ENCODE measurements at regions not wholly inside any gene's neighbourhood (a gene's known extent, or its start where the extent isn't known, plus 50 kb on each side); places are given as distances from the start of the nearest gene placed in this dataset.

- Histone ChIP-seq H3K27me3 (ENCODE audit: control insufficient read depth in 1 of 2, insufficient read depth in 1 of 2, low read length in 2 of 2) (peaks cover 0 to 59% of the 10 kb centered on the region in 2 experiments), H2AK5ac (ENCODE audit: low read length, severe bottlenecking) (no peak overlapping the region), H3K9me3 (ENCODE audit: control insufficient read depth, low read length) (no peaks in the 10 kb centered on the region), H3K36me3 (ENCODE audit: control insufficient read depth in 1 of 2, insufficient read depth in 2 of 2, low read depth in 1 of 2, low read length in 2 of 2) (no peaks in the 10 kb centered on the region), H3K18ac (ENCODE audit: low read depth in 1 of 2, low read length in 2 of 2) (no peak overlapping the region), H4K8ac (ENCODE audit: low read length) (no peak overlapping the region), H2AFZ (ENCODE audit: low read depth, low read length) (no peak overlapping the region), H3K4me1 (ENCODE audit: control insufficient read depth, insufficient read depth, low read depth, low read length) (no peaks in the 10 kb centered on the region), H3K79me1 (replicated peaks; ENCODE audit: low read length, poor library complexity, severe bottlenecking) (no peaks in the 10 kb centered on the region), H3K4me2 (ENCODE audit: low read length, poor library complexity, severe bottlenecking) (no peak overlapping the region), H3K4ac (ENCODE audit: low read depth in 1 of 2, low read length in 2 of 2) (no peak overlapping the region), H4K91ac (ENCODE audit: low read length) (no peak overlapping the region), H3K4me3 (ENCODE audit: insufficient read depth in 1 of 2, low read depth in 1 of 2, low read length in 2 of 2) (no peak overlapping the region), H2BK5ac (ENCODE audit: low read depth, low read length, poor library complexity, severe bottlenecking) (no peak overlapping the region), H2BK120ac (ENCODE audit: low read depth, low read length) (no peak overlapping the region), H3K23ac (ENCODE audit: low read length in 2 of 2) (no peak overlapping the region), H3K14ac (ENCODE audit: low read length in 2 of 2) (peak overlapping the region in 1 of 2 experiments; percentile 65), H3K27ac (ENCODE audit: low read length, poor library complexity, severe bottlenecking) (no peak overlapping the region), H2BK15ac (ENCODE audit: low read depth, poor library complexity, severe bottlenecking) (no peak overlapping the region), H2BK12ac (ENCODE audit: low read length in 2 of 2) (no peak overlapping the region), H3K9ac (ENCODE audit: low read length) (no peak overlapping the region)
- DNase-seq: peak; percentile 19
- WGBS: 80% methylated on average over 1 of the region's 3 CpGs
Measured at GRCh38 chrX:68901519-68901918, 72.7 kb downstream of the EFNB1 start.

- Histone ChIP-seq H3K79me1 (replicated peaks; ENCODE audit: low read length, poor library complexity, severe bottlenecking) (no peaks in the 10 kb centered on the region), H2BK120ac (ENCODE audit: low read depth, low read length) (no peak overlapping the region), H3K9me3 (ENCODE audit: control insufficient read depth, low read length) (no peaks in the 10 kb centered on the region), H3K27ac (ENCODE audit: low read length, poor library complexity, severe bottlenecking) (no peak overlapping the region), H3K18ac (ENCODE audit: low read depth in 1 of 2, low read length in 2 of 2) (no peak overlapping the region), H2AFZ (ENCODE audit: low read depth, low read length) (no peak overlapping the region), H3K4me3 (ENCODE audit: insufficient read depth in 1 of 2, low read depth in 1 of 2, low read length in 2 of 2) (no peak overlapping the region), H2BK5ac (ENCODE audit: low read depth, low read length, poor library complexity, severe bottlenecking) (no peak overlapping the region), H2BK15ac (ENCODE audit: low read depth, poor library complexity, severe bottlenecking) (no peak overlapping the region), H2AK5ac (ENCODE audit: low read length, severe bottlenecking) (no peak overlapping the region), H3K9ac (ENCODE audit: low read length) (no peak overlapping the region), H3K4me2 (ENCODE audit: low read length, poor library complexity, severe bottlenecking) (no peak overlapping the region), H3K27me3 (ENCODE audit: control insufficient read depth in 1 of 2, insufficient read depth in 1 of 2, low read length in 2 of 2) (peaks cover 0 to 55% of the 10 kb centered on the region in 2 experiments), H4K91ac (ENCODE audit: low read length) (no peak overlapping the region), H3K36me3 (ENCODE audit: control insufficient read depth in 1 of 2, insufficient read depth in 2 of 2, low read depth in 1 of 2, low read length in 2 of 2) (no peaks in the 10 kb centered on the region), H3K14ac (ENCODE audit: low read length in 2 of 2) (no peak overlapping the region), H4K8ac (ENCODE audit: low read length) (no peak overlapping the region), H2BK12ac (ENCODE audit: low read length in 2 of 2) (no peak overlapping the region), H3K23ac (ENCODE audit: low read length in 2 of 2) (no peak overlapping the region), H3K4me1 (ENCODE audit: control insufficient read depth, insufficient read depth, low read depth, low read length) (peaks cover 8% of the 10 kb centered on the region), H3K4ac (ENCODE audit: low read depth in 1 of 2, low read length in 2 of 2) (no peak overlapping the region)
- no peak for DNase-seq
- WGBS: 100% methylated on average over 4 of the region's 8 CpGs
Measured at GRCh38 chrX:68898598-68898997, 69.8 kb downstream of the EFNB1 start.

- no peak overlapping the region for H2BK12ac ChIP-seq (ENCODE audit: low read length in 2 of 2)
- no peaks in the 10 kb centered on the region for H3K79me1 ChIP-seq (replicated peaks; ENCODE audit: low read length, poor library complexity, severe bottlenecking)
- H2BK15ac ChIP-seq (ENCODE audit: low read depth, poor library complexity, severe bottlenecking): no peak overlapping the region
- H3K4me1 ChIP-seq (ENCODE audit: control insufficient read depth, insufficient read depth, low read depth, low read length): peaks cover 8% of the 10 kb centered on the region
- no peak overlapping the region for H2AFZ ChIP-seq (ENCODE audit: low read depth, low read length)
- no peak overlapping the region for H4K8ac ChIP-seq (ENCODE audit: low read length)
- no peak overlapping the region for H2AK5ac ChIP-seq (ENCODE audit: low read length, severe bottlenecking)
- no peak overlapping the region for H3K23ac ChIP-seq (ENCODE audit: low read length in 2 of 2)
- H4K91ac ChIP-seq (ENCODE audit: low read length): no peak overlapping the region
- no peaks in the 10 kb centered on the region for H3K36me3 ChIP-seq (ENCODE audit: control insufficient read depth in 1 of 2, insufficient read depth in 2 of 2, low read depth in 1 of 2, low read length in 2 of 2)
- no peak overlapping the region for H3K18ac ChIP-seq (ENCODE audit: low read depth in 1 of 2, low read length in 2 of 2)
- no peak overlapping the region for H3K4me2 ChIP-seq (ENCODE audit: low read length, poor library complexity, severe bottlenecking)
- peaks cover 0 to 59% of the 10 kb centered on the region in 2 experiments for H3K27me3 ChIP-seq (ENCODE audit: control insufficient read depth in 1 of 2, insufficient read depth in 1 of 2, low read length in 2 of 2)
- no peak overlapping the region for H3K4me3 ChIP-seq (ENCODE audit: insufficient read depth in 1 of 2, low read depth in 1 of 2, low read length in 2 of 2)
- no peak for DNase-seq
- 64% methylated on average over 4 of the region's 8 CpGs for WGBS
- no peak overlapping the region for H2BK120ac ChIP-seq (ENCODE audit: low read depth, low read length)
- no peak overlapping the region for H3K27ac ChIP-seq (ENCODE audit: low read length, poor library complexity, severe bottlenecking)
- no peak overlapping the region for H3K9ac ChIP-seq (ENCODE audit: low read length)
- H3K14ac ChIP-seq (ENCODE audit: low read length in 2 of 2): peak overlapping the region in 1 of 2 experiments; percentile 32
- H3K9me3 ChIP-seq (ENCODE audit: control insufficient read depth, low read length): no peaks in the 10 kb centered on the region
- H3K4ac ChIP-seq (ENCODE audit: low read depth in 1 of 2, low read length in 2 of 2): no peak overlapping the region
- no peak overlapping the region for H2BK5ac ChIP-seq (ENCODE audit: low read depth, low read length, poor library complexity, severe bottlenecking)
Measured at GRCh38 chrX:68897118-68897945, 68.5 kb downstream of the EFNB1 start.

GRCh38 chrX:68896581-68896980 lies 67.8 kb downstream of the EFNB1 start:
- Histone ChIP-seq H3K36me3 (ENCODE audit: control insufficient read depth in 1 of 2, insufficient read depth in 2 of 2, low read depth in 1 of 2, low read length in 2 of 2) (no peaks in the 10 kb centered on the region), H2BK12ac (ENCODE audit: low read length in 2 of 2) (no peak overlapping the region), H3K9me3 (ENCODE audit: control insufficient read depth, low read length) (no peaks in the 10 kb centered on the region), H2BK5ac (ENCODE audit: low read depth, low read length, poor library complexity, severe bottlenecking) (no peak overlapping the region), H2AFZ (ENCODE audit: low read depth, low read length) (no peak overlapping the region), H2AK5ac (ENCODE audit: low read length, severe bottlenecking) (no peak overlapping the region), H3K4me3 (ENCODE audit: insufficient read depth in 1 of 2, low read depth in 1 of 2, low read length in 2 of 2) (no peak overlapping the region), H3K27me3 (ENCODE audit: control insufficient read depth in 1 of 2, insufficient read depth in 1 of 2, low read length in 2 of 2) (peaks cover 0 to 57% of the 10 kb centered on the region in 2 experiments), H3K4me2 (ENCODE audit: low read length, poor library complexity, severe bottlenecking) (no peak overlapping the region), H3K18ac (ENCODE audit: low read depth in 1 of 2, low read length in 2 of 2) (no peak overlapping the region), H2BK120ac (ENCODE audit: low read depth, low read length) (no peak overlapping the region), H4K91ac (ENCODE audit: low read length) (no peak overlapping the region), H3K23ac (ENCODE audit: low read length in 2 of 2) (no peak overlapping the region), H3K4me1 (ENCODE audit: control insufficient read depth, insufficient read depth, low read depth, low read length) (peaks cover 8% of the 10 kb centered on the region), H3K27ac (ENCODE audit: low read length, poor library complexity, severe bottlenecking) (no peak overlapping the region), H3K79me1 (replicated peaks; ENCODE audit: low read length, poor library complexity, severe bottlenecking) (no peaks in the 10 kb centered on the region), H3K9ac (ENCODE audit: low read length) (no peak overlapping the region), H4K8ac (ENCODE audit: low read length) (no peak overlapping the region), H3K4ac (ENCODE audit: low read depth in 1 of 2, low read length in 2 of 2) (no peak overlapping the region), H3K14ac (ENCODE audit: low read length in 2 of 2) (no peak overlapping the region), H2BK15ac (ENCODE audit: low read depth, poor library complexity, severe bottlenecking) (no peak overlapping the region)
- DNase-seq: no peak
- WGBS: 54% methylated on average over 5 of the region's 6 CpGs
